SK-N-SH (cell line): ENCODE measurements at regions not wholly inside any gene's neighbourhood (a gene's known extent, or its start where the extent isn't known, plus 50 kb on each side); places are given as distances from the start of the nearest gene placed in this dataset.

ENCODE experiments used
- CTCF ChIA-PET: fragments of 300-600, 350-600 bp; formaldehyde crosslinking; extraction: SDS; loops from one replicate; lab custom pipeline; 2021; lab: Yijun Ruan, JAX
- POLR2A ChIA-PET: fragments of 350-600 bp; sonication (Branson Sonifier 250); formaldehyde crosslinking; extraction: SDS; loops from one replicate; lab custom pipeline; 2020; ENCODE audit warnings: antibody characterized with exemption, inconsistent platforms; lab: Yijun Ruan, JAX
- DNase-seq: peaks from one replicate; pipeline ENCODE4 v3.0.0; 2012
- H2AFZ ChIP-seq: fragments of 200-600 bp; sonication (generic); 2 replicates; pipeline ENCODE4 v1.8.1; 2016; ENCODE audit warnings: antibody characterized with exemption, mild to moderate bottlenecking, low read depth
- H3F3A ChIP-seq: fragments of 200-600 bp; sonication (generic); replicated peaks from 2 replicates; pipeline ENCODE3; 2016; ENCODE audit warnings: antibody characterized with exemption, mild to moderate bottlenecking; ENCODE audit not compliant: insufficient read depth
- H3K27ac ChIP-seq, 2 experiments: fragments of 200-500 bp in 1 of 2; fragments of 200-600 bp in 1 of 2; sonication (Bioruptor generic) in 1 of 2; sonication (generic), shearing (Covaris generic) in 1 of 2; 2 replicates each; pipeline versions ENCODE4 v1.5.1 to v1.6.1; 2014 to 2016; ENCODE audit warnings: low read depth in 2 of 2, inconsistent platforms in 1 of 2, low read length in 1 of 2, mild to moderate bottlenecking in 1 of 2, mixed read lengths in 1 of 2
- H3K27me3 ChIP-seq: fragments of 200-600 bp; sonication (generic), shearing (Covaris generic); 2 replicates; pipeline ENCODE4 v1.6.1; 2016; ENCODE audit warnings: mixed run types; ENCODE audit not compliant: insufficient read depth
- H3K36me3 ChIP-seq, 2 experiments: fragments of 200-500 bp in 1 of 2; fragments of 200-600 bp in 1 of 2; sonication (Bioruptor generic) in 1 of 2; sonication (generic) in 1 of 2; replicated peaks in 1 of 2; 2 replicates each; pipeline versions ENCODE3 to v1.5.1; 2014 to 2016; ENCODE audit warnings: low read length in 1 of 2, mild to moderate bottlenecking in 1 of 2; ENCODE audit not compliant: insufficient read depth in 2 of 2, control insufficient read depth in 1 of 2
- H3K4me1 ChIP-seq, 2 experiments: fragments of 200-500 bp in 1 of 2; fragments of 200-600 bp in 1 of 2; sonication (Bioruptor generic) in 1 of 2; sonication (generic), shearing (Covaris generic) in 1 of 2; 2 replicates each; pipeline versions ENCODE4 v1.5.1 to v1.6.1; 2014 to 2016; ENCODE audit warnings: low read depth in 1 of 2, low read length in 1 of 2, mixed run types in 1 of 2; ENCODE audit not compliant: insufficient read depth in 2 of 2, control insufficient read depth in 1 of 2
- H3K4me2 ChIP-seq: fragments of 200-600 bp; sonication (generic), shearing (Covaris generic); 2 replicates; pipeline ENCODE4 v1.6.1; 2017; ENCODE audit warnings: mixed run types
- H3K4me3 ChIP-seq, 2 experiments: fragments of 200-500 bp in 1 of 2; fragments of 200-600 bp in 1 of 2; sonication (Bioruptor generic) in 1 of 2; sonication (generic), shearing (Covaris generic) in 1 of 2; 2 replicates each; pipeline versions ENCODE4 v1.5.1 to v1.8.1; 2014 to 2016; ENCODE audit warnings: low read depth in 2 of 2, inconsistent platforms in 1 of 2, low read length in 1 of 2, mild to moderate bottlenecking in 1 of 2, mixed read lengths in 1 of 2, moderate library complexity in 1 of 2
- H3K79me2 ChIP-seq: fragments of 200-600 bp; sonication (generic); 2 replicates; pipeline ENCODE4 v1.8.1; 2017; ENCODE audit warnings: mild to moderate bottlenecking; ENCODE audit not compliant: insufficient read depth
- H3K9ac ChIP-seq: fragments of 200-600 bp; sonication (generic); 2 replicates; pipeline ENCODE4 v1.6.1; 2017; ENCODE audit warnings: mixed run types
- H3K9me2 ChIP-seq: fragments of 200-600 bp; sonication (generic); 2 replicates; pipeline ENCODE4 v1.6.1; 2017; ENCODE audit warnings: mixed run types
- H3K9me3 ChIP-seq: fragments of 200-600 bp; sonication (generic); 2 replicates; pipeline ENCODE4 v1.6.1; 2017; ENCODE audit warnings: mixed run types, mild to moderate bottlenecking, moderate library complexity
- H4K20me1 ChIP-seq: fragments of 200-600 bp; sonication (generic); 2 replicates; pipeline ENCODE4 v1.6.1; 2017; ENCODE audit warnings: mild to moderate bottlenecking, mixed run types; ENCODE audit not compliant: insufficient read depth
- CHD2 ChIP-seq: fragments of 150-350 bp; IDR thresholded peaks from 2 replicates; pipeline ENCODE4 v1.6.1; 2018; ENCODE audit warnings: low read length; ENCODE audit not compliant: partially characterized antibody
- EZH2phosphoT487 ChIP-seq: fragments of 200-600 bp; sonication (generic); IDR thresholded peaks from 2 replicates; pipeline ENCODE4 v1.6.1; 2017; ENCODE audit warnings: low read depth, mixed run types, mild to moderate bottlenecking, antibody characterized with exemption, moderate library complexity, borderline replicate concordance
- FOSL2 ChIP-seq: IDR thresholded peaks from 2 replicates; pipeline ENCODE4 v1.4.0; 2012; ENCODE audit warnings: low read depth, mild to moderate bottlenecking, moderate library complexity, borderline replicate concordance
- FOXJ3 ChIP-seq: sonication (generic); formaldehyde crosslinking; IDR thresholded peaks from 2 replicates; pipeline ENCODE4 v1.5.1; 2020; ENCODE audit warnings: mild to moderate bottlenecking, missing genetic modification reagents
- FOXM1 ChIP-seq: IDR thresholded peaks from 2 replicates; pipeline ENCODE4 v1.4.0; 2012; ENCODE audit warnings: low read depth, mild to moderate bottlenecking
- GATA2 ChIP-seq: sonication (generic); formaldehyde crosslinking; IDR thresholded peaks from 2 replicates; pipeline ENCODE4 v1.5.0; 2020; ENCODE audit warnings: mild to moderate bottlenecking, missing genetic modification reagents
- IRF3 ChIP-seq: fragments of 150-350 bp; IDR thresholded peaks from 2 replicates; pipeline ENCODE4 v1.6.1; 2016; ENCODE audit warnings: mild to moderate bottlenecking, low read depth, low read length
- MEF2A ChIP-seq: IDR thresholded peaks from 2 replicates; pipeline ENCODE4 v1.4.0; 2012; ENCODE audit warnings: low read depth, borderline replicate concordance
- NFIC ChIP-seq: IDR thresholded peaks from 2 replicates; pipeline ENCODE4 v1.4.0; 2012; ENCODE audit warnings: borderline replicate concordance
- NRF1 ChIP-seq: IDR thresholded peaks from 2 replicates; pipeline ENCODE4 v1.6.1; 2012; ENCODE audit warnings: low read depth, mild to moderate bottlenecking, low read length
- POLR2AphosphoS5 ChIP-seq: IDR thresholded peaks from 2 replicates; pipeline ENCODE4 v1.6.1; 2012; ENCODE audit warnings: low read depth, low read length
- RCOR1 ChIP-seq: fragments of 150-350 bp; IDR thresholded peaks from 2 replicates; pipeline ENCODE4 v1.6.1; 2017; ENCODE audit warnings: antibody characterized with exemption, low read length
- RXRA ChIP-seq: IDR thresholded peaks from 2 replicates; pipeline ENCODE4 v1.4.0; 2012; ENCODE audit warnings: low read depth, mild to moderate bottlenecking, borderline replicate concordance
- SIN3A ChIP-seq: IDR thresholded peaks from 2 replicates; pipeline ENCODE4 v1.6.1; 2012; ENCODE audit warnings: low read depth, mild to moderate bottlenecking, low read length, moderate library complexity, borderline replicate concordance
- TAF1 ChIP-seq: IDR thresholded peaks from 2 replicates; pipeline ENCODE4 v1.6.1; 2012; ENCODE audit warnings: low read depth, mild to moderate bottlenecking, low read length, moderate library complexity, borderline replicate concordance
- TCF12 ChIP-seq: IDR thresholded peaks from 2 replicates; pipeline ENCODE4 v1.4.0; 2012
- TEAD4 ChIP-seq: IDR thresholded peaks from 2 replicates; pipeline ENCODE4 v1.4.0; 2012; ENCODE audit warnings: mild to moderate bottlenecking, borderline replicate concordance; ENCODE audit not compliant: insufficient read depth
- USF1 ChIP-seq: IDR thresholded peaks from 2 replicates; pipeline ENCODE4 v1.4.0; 2012; ENCODE audit warnings: low read depth, borderline replicate concordance
- WGBS: methylation state at CpG from one replicate; pipeline ENCODE4 v1.1.6; 2017; ENCODE audit warnings: low lambda C conversion rate; 5-methylcytosine and 5-hydroxymethylcytosine counted together
- TF ChIP-seq, protein P1 (sequence below): IDR thresholded peaks from 2 replicates; pipeline ENCODE4 v1.6.1; 2012; ENCODE audit warnings: mild to moderate bottlenecking, low read depth, low read length, moderate library complexity

DNA sequence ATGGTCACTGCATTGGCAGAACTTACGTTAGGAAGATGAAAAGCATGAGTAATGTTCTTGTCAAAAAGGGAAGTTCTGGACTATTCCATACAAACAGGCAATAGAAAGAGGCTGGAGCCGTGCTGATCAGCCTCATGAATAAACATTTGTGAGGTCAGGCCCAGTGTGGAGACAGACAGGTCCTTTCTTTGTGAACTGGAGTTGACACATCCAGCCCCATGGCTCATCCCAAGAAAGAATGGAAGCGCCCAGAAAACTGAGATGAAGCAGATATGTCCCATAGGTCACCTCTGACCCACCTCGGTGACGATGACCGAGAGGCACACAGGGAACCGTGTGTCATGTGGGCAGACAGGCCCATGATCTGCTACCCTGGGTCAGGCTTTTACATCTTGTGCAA, 276.0 kb upstream of the SGK1 start:
- no peak for DNase-seq
- Histone ChIP-seq H3F3A (peaks cover 15% of the 10 kb centered on the region), H3K4me1 (no peaks in the 10 kb centered on the region), H3K9me2 (no peaks in the 10 kb centered on the region), H3K36me3 (no peaks in the 10 kb centered on the region), H3K27ac (no peak overlapping the region), H3K9me3 (no peaks in the 10 kb centered on the region), H3K79me2 (no peaks in the 10 kb centered on the region), H3K4me2 (no peak overlapping the region), H4K20me1 (no peaks in the 10 kb centered on the region), H2AFZ (no peak overlapping the region), H3K4me3 (no peak overlapping the region), H3K27me3 (no peaks in the 10 kb centered on the region), H3K9ac (no peak overlapping the region)
- CTCF ChIA-PET: no interaction called here
- 87% methylated on average over 2 of the region's 7 CpGs for WGBS
- no peak for TF ChIP-seq TAF1
- TF ChIP-seq TEAD4: no peak
- no peak for TF ChIP-seq EZH2phosphoT487
- no peak for TF ChIP-seq RCOR1
- TF ChIP-seq IRF3: no peak
- no peak for TF ChIP-seq FOXM1
- TF ChIP-seq, protein P1, sequence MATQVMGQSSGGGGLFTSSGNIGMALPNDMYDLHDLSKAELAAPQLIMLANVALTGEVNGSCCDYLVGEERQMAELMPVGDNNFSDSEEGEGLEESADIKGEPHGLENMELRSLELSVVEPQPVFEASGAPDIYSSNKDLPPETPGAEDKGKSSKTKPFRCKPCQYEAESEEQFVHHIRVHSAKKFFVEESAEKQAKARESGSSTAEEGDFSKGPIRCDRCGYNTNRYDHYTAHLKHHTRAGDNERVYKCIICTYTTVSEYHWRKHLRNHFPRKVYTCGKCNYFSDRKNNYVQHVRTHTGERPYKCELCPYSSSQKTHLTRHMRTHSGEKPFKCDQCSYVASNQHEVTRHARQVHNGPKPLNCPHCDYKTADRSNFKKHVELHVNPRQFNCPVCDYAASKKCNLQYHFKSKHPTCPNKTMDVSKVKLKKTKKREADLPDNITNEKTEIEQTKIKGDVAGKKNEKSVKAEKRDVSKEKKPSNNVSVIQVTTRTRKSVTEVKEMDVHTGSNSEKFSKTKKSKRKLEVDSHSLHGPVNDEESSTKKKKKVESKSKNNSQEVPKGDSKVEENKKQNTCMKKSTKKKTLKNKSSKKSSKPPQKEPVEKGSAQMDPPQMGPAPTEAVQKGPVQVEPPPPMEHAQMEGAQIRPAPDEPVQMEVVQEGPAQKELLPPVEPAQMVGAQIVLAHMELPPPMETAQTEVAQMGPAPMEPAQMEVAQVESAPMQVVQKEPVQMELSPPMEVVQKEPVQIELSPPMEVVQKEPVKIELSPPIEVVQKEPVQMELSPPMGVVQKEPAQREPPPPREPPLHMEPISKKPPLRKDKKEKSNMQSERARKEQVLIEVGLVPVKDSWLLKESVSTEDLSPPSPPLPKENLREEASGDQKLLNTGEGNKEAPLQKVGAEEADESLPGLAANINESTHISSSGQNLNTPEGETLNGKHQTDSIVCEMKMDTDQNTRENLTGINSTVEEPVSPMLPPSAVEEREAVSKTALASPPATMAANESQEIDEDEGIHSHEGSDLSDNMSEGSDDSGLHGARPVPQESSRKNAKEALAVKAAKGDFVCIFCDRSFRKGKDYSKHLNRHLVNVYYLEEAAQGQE: no peak
- TF ChIP-seq MEF2A: no peak
- TF ChIP-seq FOSL2: no peak
- no peak for TF ChIP-seq NRF1
- TF ChIP-seq GATA2 (CRISPR knock-in tag): no peak
- TF ChIP-seq SIN3A: no peak
- no peak for TF ChIP-seq NFIC
- no peak for TF ChIP-seq CHD2
- no peak for TF ChIP-seq TCF12
- no peak for TF ChIP-seq RXRA
- TF ChIP-seq POLR2AphosphoS5: no peak
- no peak for TF ChIP-seq FOXJ3 (CRISPR knock-in tag)
- no peak for TF ChIP-seq USF1
- POLR2A ChIA-PET: no interaction called here
